GM12874 (cell line): ENCODE measurements at regions not wholly inside any gene's neighbourhood (a gene's known extent, or its start where the extent isn't known, plus 50 kb on each side); places are given as distances from the start of the nearest gene placed in this dataset.

Experiments used
- TF ChIP-seq, protein P1 (sequence below): IDR thresholded peaks from 2 replicates; pipeline ENCODE4 v1.5.1; 2011; ENCODE audit warnings: low read depth, mild to moderate bottlenecking, control low read depth, low read length, moderate library complexity; ENCODE audit not compliant: insufficient read depth

GRCh38 chr9:126203313-126203712 lies 123.3 kb upstream of the MVB12B start:
- TF ChIP-seq, protein P1, sequence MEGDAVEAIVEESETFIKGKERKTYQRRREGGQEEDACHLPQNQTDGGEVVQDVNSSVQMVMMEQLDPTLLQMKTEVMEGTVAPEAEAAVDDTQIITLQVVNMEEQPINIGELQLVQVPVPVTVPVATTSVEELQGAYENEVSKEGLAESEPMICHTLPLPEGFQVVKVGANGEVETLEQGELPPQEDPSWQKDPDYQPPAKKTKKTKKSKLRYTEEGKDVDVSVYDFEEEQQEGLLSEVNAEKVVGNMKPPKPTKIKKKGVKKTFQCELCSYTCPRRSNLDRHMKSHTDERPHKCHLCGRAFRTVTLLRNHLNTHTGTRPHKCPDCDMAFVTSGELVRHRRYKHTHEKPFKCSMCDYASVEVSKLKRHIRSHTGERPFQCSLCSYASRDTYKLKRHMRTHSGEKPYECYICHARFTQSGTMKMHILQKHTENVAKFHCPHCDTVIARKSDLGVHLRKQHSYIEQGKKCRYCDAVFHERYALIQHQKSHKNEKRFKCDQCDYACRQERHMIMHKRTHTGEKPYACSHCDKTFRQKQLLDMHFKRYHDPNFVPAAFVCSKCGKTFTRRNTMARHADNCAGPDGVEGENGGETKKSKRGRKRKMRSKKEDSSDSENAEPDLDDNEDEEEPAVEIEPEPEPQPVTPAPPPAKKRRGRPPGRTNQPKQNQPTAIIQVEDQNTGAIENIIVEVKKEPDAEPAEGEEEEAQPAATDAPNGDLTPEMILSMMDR: peak; percentile 26; the same call in 1 of the 2 replicates

GRCh38 chr9:126204197-126204596 lies 122.4 kb upstream of the MVB12B start:
- TF ChIP-seq, protein P1: no peak

DNA sequence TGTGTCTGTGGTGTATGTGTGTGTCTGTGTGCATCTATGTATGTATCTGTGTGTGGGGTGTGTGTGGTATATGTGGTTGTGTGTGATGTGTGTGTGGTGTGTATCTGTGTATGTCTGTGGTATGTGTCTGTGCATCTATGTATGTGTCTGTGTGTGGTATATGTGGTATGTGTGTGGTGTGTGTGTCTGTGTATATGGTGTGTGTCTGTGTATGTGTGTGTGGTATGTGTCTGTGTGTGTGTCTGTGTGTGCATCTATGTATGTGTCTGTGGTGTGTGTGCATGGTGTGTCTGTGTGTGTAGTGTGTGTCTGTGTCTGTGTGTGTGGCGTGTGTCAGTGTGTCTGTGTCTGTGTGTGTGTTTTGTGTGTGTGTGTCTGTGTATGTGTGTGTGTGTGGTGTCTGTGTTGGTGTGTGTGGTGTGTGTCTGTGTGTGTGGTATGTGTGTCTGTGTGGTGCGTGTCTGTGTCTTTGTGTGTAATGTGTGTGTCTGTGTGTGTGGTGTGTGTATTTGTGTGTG lies 121.9 kb upstream of the MVB12B start:
- TF ChIP-seq, protein P1: no peak

- TF ChIP-seq, protein P1: no peak
These were observed 121.4 kb upstream of the MVB12B start for GRCh38 chr9:126205265-126205664.

GRCh38 chr9:126205845-126206498 lies 120.7 kb upstream of the MVB12B start:
- TF ChIP-seq, protein P1: no peak

GRCh38 chr9:126207256-126207655 lies 119.4 kb upstream of the MVB12B start:
- TF ChIP-seq, protein P1: no peak

GRCh38 chr9:126208216-126208758 lies 118.3 kb upstream of the MVB12B start:
- TF ChIP-seq, protein P1: no peak
